Activated T-cell treated with anti-CD3 and anti-CD28 coated beads, Interleukin-2, amount 50 U/mL, for 4 hours (primary cell): ENCODE measurements at regions not wholly inside any gene's neighbourhood (a gene's known extent, or its start where the extent isn't known, plus 50 kb on each side); places are given as distances from the start of the nearest gene placed in this dataset.
A peak's percentile ranks its signal among the peaks of the same experiment; 100 is the strongest.

Source experiments
- ATAC-seq, 2 donors: fragments of 200-7000 bp; cut with Tn5 transposase; one replicate each; pipeline ENCODE4 v1.10.0; 2021
- DNase-seq: peaks from one replicate; pipeline ENCODE4 v3.0.0-alpha.2; 2020
- H3K27me3 Mint-ChIP-seq: one replicate; pipeline ENCODE4 v1.8.0; 2021; ENCODE audit warnings: low read depth, mixed read lengths
- H3K36me3 Mint-ChIP-seq: one replicate; pipeline ENCODE4 v1.8.0; 2022; ENCODE audit warnings: mixed read lengths; ENCODE audit not compliant: insufficient read depth
- H3K4me1 Mint-ChIP-seq: one replicate; pipeline ENCODE4 v1.8.0; 2021; ENCODE audit warnings: low read depth, mixed read lengths
- H3K4me3 Mint-ChIP-seq: one replicate; pipeline ENCODE4 v1.8.0; 2021; ENCODE audit warnings: mild to moderate bottlenecking, moderate library complexity, mixed read lengths
- H3K9me3 Mint-ChIP-seq: one replicate; pipeline ENCODE4 v1.8.0; 2021; ENCODE audit warnings: mixed read lengths

DNA sequence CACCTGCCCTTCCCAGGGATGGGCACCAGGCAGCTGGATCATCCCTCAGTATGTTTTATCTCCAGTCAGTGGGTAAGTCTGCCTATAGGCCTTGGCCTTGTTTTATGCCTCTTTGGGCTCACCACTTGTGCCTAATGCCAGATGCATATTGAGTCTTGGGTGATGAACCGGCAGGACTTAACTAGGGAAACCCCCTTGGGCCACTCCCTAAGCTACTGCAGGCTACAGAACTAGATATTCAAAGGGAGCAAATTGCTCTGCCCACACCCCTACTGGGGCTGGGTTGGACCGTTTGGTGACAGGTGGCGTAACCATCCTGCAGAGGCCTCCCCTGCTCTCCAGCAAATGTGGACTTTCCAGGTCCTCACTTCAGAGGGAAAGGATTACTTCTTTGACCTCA is 115.7 kb upstream of the GDF10 start:
- peak in 1 of 2 donors; percentile 19 for ATAC-seq

DNA sequence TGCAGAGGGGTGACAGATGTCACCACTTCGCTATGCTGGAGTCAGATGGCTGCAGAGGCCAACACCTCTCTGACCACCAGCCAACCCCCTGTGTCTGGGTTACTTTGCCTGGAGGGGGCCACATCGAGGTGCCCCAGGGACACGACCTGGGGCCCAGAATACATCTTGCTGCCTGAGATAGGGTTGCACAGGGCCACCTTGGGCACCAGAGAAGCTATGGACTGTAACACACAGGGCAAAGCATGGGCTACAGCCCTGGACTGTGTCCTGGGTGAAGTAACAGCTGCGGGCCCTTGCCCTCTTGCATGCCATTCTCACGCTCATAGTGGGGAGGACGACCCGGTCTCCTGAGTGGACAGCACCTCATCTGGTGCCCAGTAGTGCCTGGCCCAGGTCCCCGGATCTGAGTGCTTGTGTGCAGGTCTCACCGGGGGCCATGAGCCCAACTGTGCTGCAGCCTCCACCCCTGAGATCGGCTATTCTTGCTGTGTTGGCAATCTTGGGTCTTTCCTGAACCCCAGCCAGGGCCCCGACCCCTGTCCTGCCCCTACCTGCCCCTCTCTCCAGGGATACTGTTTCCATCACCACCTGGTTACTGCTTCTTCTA is 115.2 kb upstream of the GDF10 start:
- Mint-ChIP-seq H3K9me3 (no peaks in the 10 kb centered on the region), H3K4me1 (peaks cover 4% of the 10 kb centered on the region), H3K4me3 (no peak overlapping the region), H3K36me3 (no peaks in the 10 kb centered on the region), H3K27me3 (no peaks in the 10 kb centered on the region)
- ATAC-seq, result no peak
- DNase-seq, result no peak

More for the DNA sequence above, 115.7 kb upstream of the GDF10 start:
- Mint-ChIP-seq H3K27me3 (no peaks in the 10 kb centered on the region), H3K36me3 (no peaks in the 10 kb centered on the region), H3K4me1 (peaks cover 4% of the 10 kb centered on the region), H3K4me3 (no peak overlapping the region), H3K9me3 (no peaks in the 10 kb centered on the region)
- DNase-seq, result no peak

DNA sequence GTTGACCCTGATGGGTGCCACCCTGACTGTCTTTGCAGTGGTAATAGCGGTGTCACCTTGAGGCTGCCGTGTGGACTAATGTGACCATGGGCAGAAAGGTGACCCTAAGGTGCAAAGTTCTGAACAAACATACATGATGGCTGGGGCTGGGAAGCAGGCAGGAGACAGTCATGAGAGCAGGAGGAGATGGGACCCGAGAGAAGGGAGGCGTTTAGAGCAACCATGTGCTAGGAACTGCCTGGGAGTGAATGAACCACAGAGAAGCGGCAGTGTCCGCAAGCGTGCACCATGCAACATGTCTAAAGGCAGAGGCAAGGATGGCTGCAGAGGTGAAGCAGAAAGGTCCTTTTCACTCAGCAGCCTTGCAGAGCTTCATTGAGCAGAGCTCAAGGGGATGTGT is 113.1 kb upstream of the GDF10 start:
- Mint-ChIP-seq H3K27me3 (no peaks in the 10 kb centered on the region), H3K4me3 (no peak overlapping the region), H3K9me3 (no peaks in the 10 kb centered on the region), H3K36me3 (no peaks in the 10 kb centered on the region), H3K4me1 (peaks cover 4% of the 10 kb centered on the region)
- no peak for DNase-seq
- ATAC-seq, result no peak

DNA sequence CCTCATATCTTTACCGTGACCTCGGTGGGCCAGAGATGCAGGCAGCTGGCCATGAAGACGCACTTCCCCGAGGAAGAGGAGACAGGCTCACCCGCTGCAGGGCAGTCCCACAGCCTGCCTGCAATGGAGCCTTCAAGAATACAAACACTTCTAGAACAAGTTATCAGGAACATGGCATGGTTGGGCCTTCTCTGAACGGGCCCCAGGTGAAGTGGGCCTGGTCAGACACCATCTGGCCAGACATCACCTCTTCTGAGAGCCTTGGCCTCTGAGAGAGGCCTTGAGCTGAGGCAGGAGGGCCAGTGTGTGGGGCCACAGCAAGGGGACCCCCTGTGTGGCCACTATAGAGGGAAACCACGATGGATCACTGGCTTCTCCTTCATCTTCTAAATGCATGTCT is 112.4 kb upstream of the GDF10 start:
- Mint-ChIP-seq H3K4me3 (no peak overlapping the region), H3K4me1 (peaks cover 4% of the 10 kb centered on the region), H3K36me3 (no peaks in the 10 kb centered on the region), H3K9me3 (no peaks in the 10 kb centered on the region), H3K27me3 (no peaks in the 10 kb centered on the region)
- ATAC-seq, result no peak
- DNase-seq, result no peak

DNA sequence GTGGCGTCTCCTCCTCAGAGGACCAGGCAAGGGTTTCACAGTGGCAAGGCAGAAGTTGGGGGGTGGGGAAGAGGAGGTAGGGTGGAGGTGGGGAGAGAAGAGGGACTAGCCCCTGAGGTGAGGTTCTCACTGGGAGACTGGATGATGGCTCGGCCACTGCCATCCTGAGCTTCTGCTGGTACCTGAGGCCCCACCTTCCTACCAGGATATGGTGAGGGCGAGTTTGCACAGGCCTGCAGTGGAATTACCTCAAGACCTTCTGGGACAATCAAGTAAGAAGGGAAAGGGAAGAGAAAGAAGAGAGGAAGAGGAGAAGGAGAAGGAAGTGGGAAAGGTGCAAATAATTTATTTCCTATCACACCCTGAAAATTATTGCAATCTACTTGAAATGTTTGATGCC is 111.8 kb upstream of the GDF10 start:
- Mint-ChIP-seq H3K27me3 (no peaks in the 10 kb centered on the region), H3K4me1 (peaks cover 4% of the 10 kb centered on the region), H3K9me3 (no peaks in the 10 kb centered on the region), H3K4me3 (no peak overlapping the region), H3K36me3 (no peaks in the 10 kb centered on the region)
- DNase-seq, result no peak
- ATAC-seq, result no peak

DNA sequence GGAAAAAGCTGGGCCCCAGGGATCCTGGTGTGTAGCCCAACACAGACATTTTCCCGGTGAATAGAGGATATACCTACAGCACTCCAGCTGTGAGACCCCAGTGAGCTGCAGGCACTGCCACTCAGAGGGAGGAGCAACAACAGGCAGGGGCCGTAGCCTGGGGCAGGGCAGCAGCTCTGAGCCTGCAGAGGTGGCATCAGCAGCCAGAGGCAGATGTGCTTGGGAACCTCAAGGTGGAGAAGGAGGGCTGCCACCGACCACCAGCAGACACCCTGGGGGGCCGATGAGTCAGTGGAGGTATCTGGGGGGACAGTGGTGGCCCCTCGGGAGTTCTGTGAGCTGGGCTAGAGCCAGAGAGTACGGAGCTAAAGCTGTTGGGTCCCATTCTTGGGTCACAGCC is 110.2 kb upstream of the GDF10 start:
- peaks cover 7% of the 10 kb centered on the region for H3K4me1 Mint-ChIP-seq
- no peaks in the 10 kb centered on the region for H3K27me3 Mint-ChIP-seq
- ATAC-seq (no peak), DNase-seq (no peak)
- H3K9me3 Mint-ChIP-seq, result no peaks in the 10 kb centered on the region
- no peaks in the 10 kb centered on the region for H3K36me3 Mint-ChIP-seq
- H3K4me3 Mint-ChIP-seq, result no peak overlapping the region

DNA sequence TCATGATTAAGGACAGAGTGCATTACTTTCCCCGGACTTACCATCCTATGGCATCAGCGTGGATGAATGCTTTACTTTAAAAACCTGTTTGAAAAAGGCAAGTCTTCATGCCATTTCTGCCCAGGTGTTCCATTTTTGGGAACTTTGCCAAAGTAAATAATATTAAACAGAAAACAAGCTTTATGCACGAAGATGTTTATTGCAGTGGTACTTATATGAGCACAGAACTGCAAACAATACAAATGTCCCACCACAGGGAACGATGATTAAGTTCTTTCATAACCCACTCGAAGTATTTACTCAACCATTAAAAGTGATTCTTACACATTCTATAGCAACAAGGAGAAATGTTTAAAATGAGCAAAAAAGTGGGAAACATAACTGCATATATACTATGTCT is 109.7 kb upstream of the GDF10 start:
- DNase-seq (no peak), ATAC-seq (no peak)
- H3K36me3 Mint-ChIP-seq, result no peaks in the 10 kb centered on the region
- no peaks in the 10 kb centered on the region for H3K27me3 Mint-ChIP-seq
- H3K9me3 Mint-ChIP-seq, result no peaks in the 10 kb centered on the region
- no peak overlapping the region for H3K4me3 Mint-ChIP-seq
- peaks cover 11% of the 10 kb centered on the region for H3K4me1 Mint-ChIP-seq

DNA sequence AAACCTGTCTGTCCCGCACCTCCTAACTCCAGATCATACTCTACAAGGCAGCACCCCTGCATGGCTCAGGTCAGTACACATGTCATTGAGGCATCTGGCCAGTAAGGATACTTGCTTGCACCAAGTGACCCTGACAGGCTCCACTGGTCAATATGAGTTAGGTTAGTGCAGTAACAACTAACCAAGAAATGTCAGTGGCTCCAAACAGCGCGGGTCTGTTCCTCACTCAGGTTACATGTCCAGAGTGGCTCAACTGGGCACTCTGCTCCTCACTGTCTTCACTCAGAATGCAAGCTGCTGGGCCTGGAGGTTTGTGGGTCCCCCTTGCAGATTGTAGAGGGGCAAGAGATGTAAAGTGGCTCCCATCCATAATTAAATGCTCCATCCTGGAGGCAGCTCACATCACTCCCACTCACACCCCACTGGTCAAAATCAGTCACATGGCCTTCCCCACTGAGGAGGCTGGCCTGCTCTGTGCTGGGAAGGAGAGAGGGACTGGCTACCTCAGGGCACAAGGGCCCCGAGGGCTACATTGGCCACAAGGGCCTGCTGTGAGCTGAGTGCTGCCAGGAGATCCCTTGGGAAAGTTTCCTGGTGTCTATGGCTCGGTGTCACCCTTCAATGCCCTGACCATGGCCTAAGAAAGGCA is 109.1 kb upstream of the GDF10 start:
- Mint-ChIP-seq H3K9me3 (no peaks in the 10 kb centered on the region), H3K36me3 (no peaks in the 10 kb centered on the region), H3K27me3 (no peaks in the 10 kb centered on the region), H3K4me1 (peaks cover 17% of the 10 kb centered on the region), H3K4me3 (no peak overlapping the region)
- no peak for DNase-seq
- no peak for ATAC-seq

DNA sequence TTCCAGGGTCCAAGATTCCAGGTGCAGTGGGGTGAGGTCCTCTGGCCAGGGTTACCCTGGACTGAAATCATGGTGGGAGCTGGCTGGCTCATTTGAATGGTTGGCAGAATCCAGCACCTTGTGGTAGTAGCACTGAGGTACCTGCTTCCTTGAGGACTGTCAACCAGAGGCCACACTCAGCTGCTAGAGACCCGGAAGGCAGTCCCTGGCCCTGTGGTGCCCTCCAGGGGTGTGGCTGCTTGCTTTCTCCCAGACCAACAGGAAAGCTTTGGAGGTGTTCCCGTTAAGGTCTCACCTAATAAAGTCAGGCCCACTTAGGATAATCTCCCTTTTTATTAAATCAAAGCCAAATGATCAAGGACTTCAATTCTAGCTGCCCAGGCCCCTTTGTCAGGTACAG is 107.7 kb upstream of the GDF10 start:
- Mint-ChIP-seq H3K4me3 (no peak overlapping the region), H3K4me1 (peaks cover 18% of the 10 kb centered on the region), H3K36me3 (no peaks in the 10 kb centered on the region), H3K9me3 (no peaks in the 10 kb centered on the region), H3K27me3 (no peaks in the 10 kb centered on the region)
- ATAC-seq, result no peak
- DNase-seq, result no peak

DNA sequence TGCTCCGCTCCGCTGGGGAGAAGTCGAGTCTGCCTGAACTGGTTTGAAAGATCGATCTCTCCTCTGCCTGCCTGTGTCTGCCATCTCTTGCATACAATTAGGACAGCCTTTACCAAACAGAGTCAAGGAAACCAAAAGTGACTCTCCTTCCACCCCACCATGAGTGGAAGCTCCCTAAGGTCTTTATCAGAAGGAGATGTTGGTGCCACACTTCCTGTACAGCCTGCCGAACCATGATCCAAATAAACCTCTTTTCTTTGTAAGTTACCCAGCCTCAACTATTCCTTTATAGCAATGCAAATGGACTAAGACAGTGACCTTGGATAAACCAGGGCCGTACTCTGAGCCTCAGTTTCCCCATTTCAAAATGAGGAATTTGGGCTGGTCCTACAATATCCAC is 106.3 kb upstream of the GDF10 start:
- Mint-ChIP-seq H3K27me3 (no peaks in the 10 kb centered on the region), H3K9me3 (no peaks in the 10 kb centered on the region), H3K4me1 (peaks cover 13% of the 10 kb centered on the region), H3K36me3 (no peaks in the 10 kb centered on the region), H3K4me3 (no peak overlapping the region)
- ATAC-seq (no peak), DNase-seq (no peak)

DNA sequence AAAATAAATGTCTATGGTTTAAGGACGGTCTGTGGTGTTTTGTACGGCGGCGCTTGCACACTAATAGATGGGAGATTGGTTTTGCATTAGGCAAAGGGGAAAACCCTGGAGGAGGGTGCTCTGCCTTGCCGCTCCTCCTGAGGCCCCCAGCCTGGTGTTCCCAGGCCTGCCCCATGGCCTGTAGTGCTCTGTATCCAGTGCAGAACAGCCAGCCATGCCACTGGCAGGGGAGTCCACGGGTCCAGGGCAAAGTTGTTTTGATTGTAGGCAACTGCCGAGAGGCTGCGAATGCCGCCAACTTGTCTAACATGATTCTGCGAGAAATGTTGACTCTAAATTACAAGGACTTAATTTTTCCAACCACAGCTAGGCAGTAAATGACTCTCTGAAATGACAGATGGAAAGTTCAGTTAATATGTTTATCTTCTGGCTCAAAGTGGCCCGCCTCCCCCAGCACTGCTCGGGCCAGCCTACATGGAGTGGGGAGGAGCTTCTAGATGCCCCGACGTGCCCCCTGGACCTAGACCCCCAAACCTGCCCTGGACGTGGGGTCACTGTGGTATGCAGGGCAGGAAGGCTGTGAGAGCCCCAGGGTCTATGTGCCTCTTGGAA is 104.6 kb upstream of the GDF10 start:
- DNase-seq, result no peak
- Mint-ChIP-seq H3K4me1 (peaks cover 13% of the 10 kb centered on the region), H3K27me3 (no peaks in the 10 kb centered on the region), H3K4me3 (peak overlapping the region; percentile 9), H3K9me3 (no peaks in the 10 kb centered on the region), H3K36me3 (no peaks in the 10 kb centered on the region)
- ATAC-seq, result peak; percentile 76 to 82

DNA sequence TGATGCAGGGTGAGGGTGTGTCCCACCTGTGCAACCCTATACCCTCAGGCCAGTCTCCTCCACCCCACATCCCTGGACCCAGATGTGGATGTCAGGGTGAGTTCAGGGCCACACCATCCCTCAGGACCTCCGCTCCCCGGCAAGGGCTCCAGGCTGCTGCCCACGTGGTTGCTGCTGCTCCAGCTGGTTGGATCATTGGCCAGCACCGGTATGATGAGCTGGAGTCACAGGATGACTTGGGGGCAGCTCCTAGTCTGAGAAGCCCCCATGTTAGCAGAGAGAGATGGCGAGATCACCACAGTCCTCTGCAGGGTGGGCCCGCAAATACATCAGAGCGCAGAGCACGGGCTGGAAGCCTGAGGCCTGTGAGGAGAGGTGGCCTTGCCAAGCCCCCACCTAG is 103.3 kb upstream of the GDF10 start:
- no peaks in the 10 kb centered on the region for H3K36me3 Mint-ChIP-seq
- no peak for DNase-seq
- H3K27me3 Mint-ChIP-seq, result no peaks in the 10 kb centered on the region
- peaks cover 3% of the 10 kb centered on the region for H3K9me3 Mint-ChIP-seq
- H3K4me1 Mint-ChIP-seq, result peaks cover 13% of the 10 kb centered on the region
- no peak for ATAC-seq
- H3K4me3 Mint-ChIP-seq, result no peak overlapping the region

DNA sequence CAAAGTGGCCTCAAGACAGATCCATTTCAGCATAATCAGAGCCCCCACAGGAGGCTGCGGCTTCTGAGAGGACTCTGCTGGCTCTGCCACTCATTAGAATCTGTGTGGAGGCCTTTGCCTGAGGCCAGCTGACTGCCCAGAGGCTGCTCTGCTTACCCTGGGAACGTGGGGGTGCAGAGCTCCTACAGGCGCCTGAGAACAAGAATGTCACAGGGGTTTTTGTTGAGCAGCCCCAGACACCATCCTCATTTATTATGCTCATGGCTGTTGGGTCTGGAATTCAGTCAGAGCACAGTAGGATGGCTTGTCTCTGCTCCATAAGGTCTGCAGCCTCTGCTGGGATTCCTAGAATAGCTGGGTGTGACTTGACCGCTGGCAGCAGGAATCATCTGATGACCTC is 101.8 kb upstream of the GDF10 start:
- DNase-seq (no peak), ATAC-seq (no peak)
- H3K27me3 Mint-ChIP-seq, result no peaks in the 10 kb centered on the region
- H3K4me3 Mint-ChIP-seq, result no peak overlapping the region
- H3K9me3 Mint-ChIP-seq, result peaks cover 3% of the 10 kb centered on the region
- no peaks in the 10 kb centered on the region for H3K36me3 Mint-ChIP-seq
- H3K4me1 Mint-ChIP-seq, result peaks cover 13% of the 10 kb centered on the region

DNA sequence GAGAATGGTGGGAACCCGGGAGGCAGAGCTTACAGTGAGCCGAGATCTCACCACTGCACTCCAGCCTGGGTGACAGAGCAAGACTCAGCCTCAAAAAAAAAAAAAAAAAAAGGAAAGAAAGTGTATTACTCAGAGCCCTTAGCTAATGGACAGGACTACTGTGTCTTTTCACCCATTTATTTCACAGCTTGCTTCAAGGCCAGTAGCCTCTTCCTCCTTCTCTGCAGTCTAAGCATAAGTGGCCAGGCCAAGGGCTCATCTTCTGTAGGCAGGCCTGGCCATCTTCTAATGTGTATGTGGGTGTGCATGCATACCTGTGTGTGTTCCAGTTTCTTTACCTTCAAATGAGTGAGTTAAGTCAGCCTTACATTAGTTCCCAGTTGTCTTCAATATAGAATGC is 94.8 kb upstream of the GDF10 start:
- H3K9me3 Mint-ChIP-seq, result peaks cover 3% of the 10 kb centered on the region
- H3K4me1 Mint-ChIP-seq, result peaks cover 44% of the 10 kb centered on the region
- ATAC-seq, result no peak
- DNase-seq, result no peak
- no peak overlapping the region for H3K4me3 Mint-ChIP-seq
- H3K36me3 Mint-ChIP-seq, result no peaks in the 10 kb centered on the region
- no peaks in the 10 kb centered on the region for H3K27me3 Mint-ChIP-seq
